H9 (cell line): ENCODE measurements at regions not wholly inside any gene's neighbourhood (a gene's known extent, or its start where the extent isn't known, plus 50 kb on each side); places are given as distances from the start of the nearest gene placed in this dataset.

Experiments used
- DNase-seq: peaks from one replicate; pipeline ENCODE4 v3.0.0-alpha.2; 2017
- H2AFZ ChIP-seq: one replicate; pipeline ENCODE4 v1.6.1; 2013; ENCODE audit warnings: mild to moderate bottlenecking, low read length, control low read depth, moderate library complexity
- H2AK5ac ChIP-seq: 2 replicates; pipeline ENCODE4 v1.6.1; 2013; ENCODE audit warnings: low read length, control low read depth, mixed read lengths; ENCODE audit not compliant: insufficient read length
- H2BK120ac ChIP-seq: one replicate; pipeline ENCODE4 v1.6.1; 2013; ENCODE audit warnings: low read depth, mild to moderate bottlenecking, low read length, control low read depth, inconsistent platforms; ENCODE audit not compliant: poor library complexity, severe bottlenecking
- H2BK12ac ChIP-seq: 2 replicates; pipeline ENCODE4 v1.6.1; 2013; ENCODE audit warnings: low read length, control low read depth, mixed read lengths, low read depth; ENCODE audit not compliant: insufficient read length
- H2BK15ac ChIP-seq: 2 replicates; pipeline ENCODE4 v1.6.1; 2013; ENCODE audit warnings: low read depth, low read length, control low read depth
- H2BK20ac ChIP-seq: one replicate; pipeline ENCODE4 v1.6.1; 2013; ENCODE audit warnings: low read depth, mild to moderate bottlenecking, low read length, control low read depth, inconsistent platforms; ENCODE audit not compliant: poor library complexity, severe bottlenecking
- H2BK5ac ChIP-seq: 2 replicates; pipeline ENCODE4 v1.6.1; 2013; ENCODE audit warnings: low read length, control low read depth, mixed read lengths; ENCODE audit not compliant: insufficient read length
- H3K14ac ChIP-seq: 2 replicates; pipeline ENCODE4 v1.6.1; 2013; ENCODE audit warnings: low read length, control low read depth; ENCODE audit not compliant: insufficient read depth
- H3K18ac ChIP-seq: 2 replicates; pipeline ENCODE4 v1.6.1; 2013; ENCODE audit warnings: low read depth, mild to moderate bottlenecking, mixed read lengths, low read length, control low read depth; ENCODE audit not compliant: insufficient read length
- H3K23ac ChIP-seq: 2 replicates; pipeline ENCODE4 v1.6.1; 2013; ENCODE audit warnings: low read length, control low read depth, mixed read lengths, low read depth; ENCODE audit not compliant: insufficient read length
- H3K23me2 ChIP-seq: 2 replicates; pipeline ENCODE4 v1.6.1; 2013; ENCODE audit warnings: low read depth, mild to moderate bottlenecking, mixed read lengths, low read length, control low read depth; ENCODE audit not compliant: insufficient read length, poor library complexity, severe bottlenecking
- H3K27ac ChIP-seq: 2 replicates; pipeline ENCODE4 v1.5.1; 2013; ENCODE audit warnings: low read length, control low read depth, mixed read lengths, low read depth; ENCODE audit not compliant: insufficient read length
- H3K27me3 ChIP-seq: 2 replicates; pipeline ENCODE4 v1.6.1; 2013; ENCODE audit warnings: low read length, control low read depth, inconsistent platforms; ENCODE audit not compliant: insufficient read depth
- H3K4ac ChIP-seq: 2 replicates; pipeline ENCODE4 v1.6.1; 2013; ENCODE audit warnings: low read depth, mild to moderate bottlenecking, control low read depth, inconsistent platforms, low read length, moderate library complexity
- H3K4me1 ChIP-seq: 2 replicates; pipeline ENCODE4 v1.6.1; 2013; ENCODE audit warnings: low read length, control low read depth, inconsistent platforms; ENCODE audit not compliant: insufficient read depth
- H3K4me2 ChIP-seq: 2 replicates; pipeline ENCODE4 v1.6.1; 2013; ENCODE audit warnings: low read length, control low read depth, mixed read lengths; ENCODE audit not compliant: insufficient read length, insufficient read depth
- H3K56ac ChIP-seq: 2 replicates; pipeline ENCODE4 v1.6.1; 2013; ENCODE audit warnings: low read depth, mild to moderate bottlenecking, mixed read lengths, low read length, control low read depth; ENCODE audit not compliant: insufficient read length
- H3K79me1 ChIP-seq: 2 replicates; pipeline ENCODE4 v1.6.1; 2013; ENCODE audit warnings: low read depth, mild to moderate bottlenecking, moderate library complexity, low read length, control low read depth, inconsistent platforms; ENCODE audit not compliant: insufficient read depth, poor library complexity, severe bottlenecking
- H3K79me2 ChIP-seq: 2 replicates; pipeline ENCODE4 v1.6.1; 2013; ENCODE audit warnings: low read length, control low read depth, inconsistent platforms; ENCODE audit not compliant: insufficient read depth
- H3K9ac ChIP-seq: 2 replicates; pipeline ENCODE4 v1.6.1; 2013; ENCODE audit warnings: low read length, control low read depth, mixed read lengths; ENCODE audit not compliant: insufficient read length; ENCODE audit errors: extremely low read depth
- H3K9me3 ChIP-seq: one replicate; pipeline ENCODE4 v1.6.1; 2013; ENCODE audit warnings: low read depth, low read length, inconsistent platforms; ENCODE audit not compliant: control insufficient read depth
- H3T11ph ChIP-seq: one replicate; pipeline ENCODE4 v1.6.1; 2013; ENCODE audit warnings: mild to moderate bottlenecking, low read length, control low read depth, inconsistent platforms
- H4K20me1 ChIP-seq: one replicate; pipeline ENCODE4 v1.6.1; 2013; ENCODE audit not compliant: control insufficient read depth, insufficient read length, insufficient read depth
- H4K5ac ChIP-seq: 2 replicates; pipeline ENCODE4 v1.6.1; 2013; ENCODE audit warnings: low read depth, mild to moderate bottlenecking, mixed read lengths, low read length, control low read depth; ENCODE audit not compliant: insufficient read length
- H4K8ac ChIP-seq: replicated peaks from 2 replicates; pipeline ENCODE4 v1.6.1; 2013; ENCODE audit warnings: low read length, control low read depth, mixed read lengths, low read depth; ENCODE audit not compliant: insufficient read length
- H4K91ac ChIP-seq: 2 replicates; pipeline ENCODE4 v1.6.1; 2013; ENCODE audit warnings: low read depth, mild to moderate bottlenecking, moderate library complexity, mixed read lengths, low read length, control low read depth; ENCODE audit not compliant: insufficient read length
- H3K27ac Mint-ChIP-seq, 3 experiments: 2 replicates in 2 of 3; 3 replicates in 1 of 3; pipeline ENCODE4 v1.8.0; 2020 to 2021; ENCODE audit warnings: mixed read lengths in 3 of 3, mild to moderate bottlenecking in 1 of 3, moderate library complexity in 1 of 3
- H3K27me3 Mint-ChIP-seq: 2 replicates; pipeline ENCODE4 v1.8.0; 2021; ENCODE audit warnings: low read depth, mild to moderate bottlenecking, moderate library complexity, mixed read lengths
- H3K36me3 Mint-ChIP-seq, 3 experiments: 2 replicates in 2 of 3; 3 replicates in 1 of 3; pipeline ENCODE4 v1.8.0; 2020 to 2021; ENCODE audit warnings: low read depth in 3 of 3, mixed read lengths in 3 of 3; ENCODE audit not compliant: insufficient read depth in 1 of 3
- H3K4me1 Mint-ChIP-seq, 2 experiments: 2 replicates each; pipeline ENCODE4 v1.8.0; 2020; ENCODE audit warnings: mixed read lengths in 2 of 2
- H3K4me3 Mint-ChIP-seq, 2 experiments: 2 replicates in 1 of 2; 3 replicates in 1 of 2; pipeline ENCODE4 v1.8.0; 2020 to 2021; ENCODE audit warnings: mild to moderate bottlenecking in 2 of 2, mixed read lengths in 2 of 2, moderate library complexity in 1 of 2
- H3K9me3 Mint-ChIP-seq, 2 experiments: 2 replicates in 1 of 2; 3 replicates in 1 of 2; pipeline ENCODE4 v1.8.0; 2020; ENCODE audit warnings: mild to moderate bottlenecking in 2 of 2, mixed read lengths in 2 of 2, moderate library complexity in 1 of 2
- CTCF ChIP-seq: fragments of 200-600 bp; sonication (generic); conservative IDR thresholded peaks from 3 replicates; pipeline ENCODE4 v1.8.0; 2021; ENCODE audit warnings: antibody characterized with exemption, mild to moderate bottlenecking

- H3K9me3 ChIP-seq = no peaks in the 10 kb centered on the region
- no peak overlapping the region for H2BK20ac ChIP-seq
- H4K5ac ChIP-seq = no peak overlapping the region
- H3K27me3 Mint-ChIP-seq = no peaks in the 10 kb centered on the region
- peaks cover 13 to 28% (median 21%) of the 10 kb centered on the region in 3 experiments for H3K36me3 Mint-ChIP-seq
- H4K20me1 ChIP-seq = no peaks in the 10 kb centered on the region
- no peaks in the 10 kb centered on the region for H3K79me2 ChIP-seq
- no peak overlapping the region for H2BK12ac ChIP-seq
- H3K4ac ChIP-seq = no peak overlapping the region
- H2AK5ac ChIP-seq = no peak overlapping the region
- H3T11ph ChIP-seq = no peak overlapping the region
- no peak overlapping the region for H3K4me2 ChIP-seq
- H2BK5ac ChIP-seq = no peak overlapping the region
- no peaks in the 10 kb centered on the region for H3K79me1 ChIP-seq
- no peaks in the 10 kb centered on the region for H3K23me2 ChIP-seq
- no peak for TF ChIP-seq CTCF
- no peak overlapping the region for H4K91ac ChIP-seq
- no peak overlapping the region for H2AFZ ChIP-seq
- H4K8ac ChIP-seq = no peak overlapping the region
- no peak overlapping the region for H3K4me3 Mint-ChIP-seq
- no peak overlapping the region for H3K23ac ChIP-seq
- no peak overlapping the region for H2BK120ac ChIP-seq
- H3K4me1 ChIP-seq = peaks cover 3% of the 10 kb centered on the region; the same call in 1 of the 2 replicates
- H3K4me1 Mint-ChIP-seq = peaks cover 19 to 22% of the 10 kb centered on the region in 2 experiments
- no peak overlapping the region for H3K18ac ChIP-seq
- H3K27ac ChIP-seq = no peak overlapping the region
- DNase-seq = no peak
- peaks cover 8 to 12% of the 10 kb centered on the region in 2 experiments; a peak in 4 of 5 replicates for H3K9me3 Mint-ChIP-seq
- H3K14ac ChIP-seq = no peak overlapping the region
- no peaks in the 10 kb centered on the region for H3K27me3 ChIP-seq
- H2BK15ac ChIP-seq = no peak overlapping the region
- no peak overlapping the region for H3K9ac ChIP-seq
- no peak overlapping the region for H3K56ac ChIP-seq
- H3K27ac Mint-ChIP-seq = no peak overlapping the region
These were observed 103.0 kb upstream of the CDK1 start for GRCh38 chr10:60675236-60675635.
